Right lobe of liver (tissue), 4 donors: ENCODE measurements at regions not wholly inside any gene's neighbourhood (a gene's known extent, or its start where the extent isn't known, plus 50 kb on each side); places are given as distances from the start of the nearest gene placed in this dataset.
"Not testable (repeated sequence)": the region's sequence is repeated elsewhere in the genome, so short reads cannot be mapped to it uniquely, and the experiment has no call there.

Experiments used
- POLR2A ChIP-seq: fragments of 450-650 bp; IDR thresholded peaks from one replicate; pipeline ENCODE4 v1.6.1; 2017; ENCODE audit warnings: antibody characterized with exemption, mild to moderate bottlenecking
- TF ChIP-seq, protein P1 (sequence below), 4 donors: fragments of 200-600 bp in 3 of 4; fragments of 450-650 bp in 1 of 4; IDR thresholded peaks; one replicate each; pipeline versions ENCODE4 v1.5.1 to v1.8.0; 2016 to 2022; ENCODE audit warnings: antibody characterized with exemption in 4 of 4, mild to moderate bottlenecking in 2 of 4
- donor health status: DM: no; HTN: no; CAD: no.
- donor health status: DM: no; HTN: no; CAD: no.
- donor health status: DM: no; HTN: yes; CAD: no.

DNA sequence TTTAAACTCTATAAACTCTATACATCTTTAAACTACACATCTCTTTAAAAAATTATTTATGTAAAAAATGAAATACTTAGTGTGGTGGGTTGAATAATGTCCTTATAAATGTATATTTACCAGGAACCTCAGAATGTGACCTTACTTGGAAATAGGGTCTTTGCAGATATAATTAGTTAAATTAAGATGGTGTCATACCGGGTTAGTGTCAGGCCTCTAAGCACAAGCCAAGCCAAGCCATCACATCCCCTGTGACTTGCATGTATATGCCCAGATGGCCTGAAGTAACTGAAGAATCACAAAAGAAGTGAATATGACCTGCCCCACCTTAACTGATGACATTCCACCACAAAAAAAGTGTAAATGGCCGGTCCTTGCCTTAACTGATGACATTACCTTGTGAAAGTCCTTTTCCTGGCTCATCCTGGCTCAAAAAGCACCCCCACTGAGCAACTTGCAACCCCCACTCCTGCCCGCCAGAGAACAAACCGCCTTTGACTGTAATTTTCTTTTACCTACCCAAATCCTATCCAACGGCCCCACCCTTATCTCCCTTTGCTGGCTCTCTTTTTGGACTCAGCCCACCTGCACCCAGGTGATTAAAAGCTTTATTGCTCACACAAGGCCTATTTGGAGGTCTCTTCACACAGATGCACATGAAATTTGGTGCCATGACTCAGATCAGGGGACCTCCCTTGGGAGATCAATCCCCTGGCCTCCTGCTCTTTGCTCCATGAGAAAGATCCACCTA is 283.5 kb downstream of the AGTPBP1 start:
- TF ChIP-seq, protein P1, sequence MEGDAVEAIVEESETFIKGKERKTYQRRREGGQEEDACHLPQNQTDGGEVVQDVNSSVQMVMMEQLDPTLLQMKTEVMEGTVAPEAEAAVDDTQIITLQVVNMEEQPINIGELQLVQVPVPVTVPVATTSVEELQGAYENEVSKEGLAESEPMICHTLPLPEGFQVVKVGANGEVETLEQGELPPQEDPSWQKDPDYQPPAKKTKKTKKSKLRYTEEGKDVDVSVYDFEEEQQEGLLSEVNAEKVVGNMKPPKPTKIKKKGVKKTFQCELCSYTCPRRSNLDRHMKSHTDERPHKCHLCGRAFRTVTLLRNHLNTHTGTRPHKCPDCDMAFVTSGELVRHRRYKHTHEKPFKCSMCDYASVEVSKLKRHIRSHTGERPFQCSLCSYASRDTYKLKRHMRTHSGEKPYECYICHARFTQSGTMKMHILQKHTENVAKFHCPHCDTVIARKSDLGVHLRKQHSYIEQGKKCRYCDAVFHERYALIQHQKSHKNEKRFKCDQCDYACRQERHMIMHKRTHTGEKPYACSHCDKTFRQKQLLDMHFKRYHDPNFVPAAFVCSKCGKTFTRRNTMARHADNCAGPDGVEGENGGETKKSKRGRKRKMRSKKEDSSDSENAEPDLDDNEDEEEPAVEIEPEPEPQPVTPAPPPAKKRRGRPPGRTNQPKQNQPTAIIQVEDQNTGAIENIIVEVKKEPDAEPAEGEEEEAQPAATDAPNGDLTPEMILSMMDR (IDR thresholded peaks at IDR 0.05): not testable (repeated sequence)
- not testable (repeated sequence) for TF ChIP-seq POLR2A
